ENCODE measurements at regions not wholly inside any gene's neighbourhood (a gene's known extent, or its start where the extent isn't known, plus 50 kb on each side); places are given as distances from the start of the nearest gene placed in this dataset.
"Not testable (repeated sequence)": the region's sequence is repeated elsewhere in the genome, so short reads cannot be mapped to it uniquely, and the experiment has no call there.

GRCh38 chr5:54787910-54788309 is 197.5 kb downstream of the ESM1 start:
- TF ChIP-seq CTCF, POLR2A (IDR thresholded peaks at IDR 0.05): not testable (repeated sequence)
